Left cardiac atrium (tissue), 4 donors: ENCODE measurements at regions not wholly inside any gene's neighbourhood (a gene's known extent, or its start where the extent isn't known, plus 50 kb on each side); places are given as distances from the start of the nearest gene placed in this dataset.

Experiments
- ATAC-seq, 2 donors: fragments of 200-7000 bp; cut with Tn5 transposase; one replicate each; pipeline ENCODE4 v1.9.1; 2020; ENCODE audit warnings: mild to moderate bottlenecking in 2 of 2, moderate library complexity in 2 of 2
- DNase-seq: peaks from one replicate; pipeline ENCODE4 v3.0.0-alpha.2; 2020
- intact Hi-C, 2 donors: fragments of 100-400 bp; cut with DNase I; formaldehyde crosslinking; loops; one replicate each; pipeline versions ENCODE4 v1.14.1 to v1.15.1; 2022 to 2023
- donor health status: DM: no; HTN: yes; CAD: no.
- donor health status: DM: no; HTN: yes; CAD: no; lungs with severe emphysema.
- donor health status: DM: yes; HTN: yes; CAD: no.
- donor health status: Dilated cardiomyopathy.

GRCh38 chr10:91159254-91159783 lies 61.1 kb upstream of the PCGF5 start:
- intact Hi-C loops: no loop called here
- DNase-seq (no peak), ATAC-seq (no peak)

GRCh38 chr10:91162050-91162494 lies 58.4 kb upstream of the PCGF5 start:
- peak; percentile 5 to 8 for ATAC-seq
- intact Hi-C loops: loop anchor here in 1 of 2 donors (5.0 to 10.0 kb wide), 3 partner anchors 63 to 247 kb away; partner anchors contain the start of gene PCGF5
- DNase-seq: no peak

DNA sequence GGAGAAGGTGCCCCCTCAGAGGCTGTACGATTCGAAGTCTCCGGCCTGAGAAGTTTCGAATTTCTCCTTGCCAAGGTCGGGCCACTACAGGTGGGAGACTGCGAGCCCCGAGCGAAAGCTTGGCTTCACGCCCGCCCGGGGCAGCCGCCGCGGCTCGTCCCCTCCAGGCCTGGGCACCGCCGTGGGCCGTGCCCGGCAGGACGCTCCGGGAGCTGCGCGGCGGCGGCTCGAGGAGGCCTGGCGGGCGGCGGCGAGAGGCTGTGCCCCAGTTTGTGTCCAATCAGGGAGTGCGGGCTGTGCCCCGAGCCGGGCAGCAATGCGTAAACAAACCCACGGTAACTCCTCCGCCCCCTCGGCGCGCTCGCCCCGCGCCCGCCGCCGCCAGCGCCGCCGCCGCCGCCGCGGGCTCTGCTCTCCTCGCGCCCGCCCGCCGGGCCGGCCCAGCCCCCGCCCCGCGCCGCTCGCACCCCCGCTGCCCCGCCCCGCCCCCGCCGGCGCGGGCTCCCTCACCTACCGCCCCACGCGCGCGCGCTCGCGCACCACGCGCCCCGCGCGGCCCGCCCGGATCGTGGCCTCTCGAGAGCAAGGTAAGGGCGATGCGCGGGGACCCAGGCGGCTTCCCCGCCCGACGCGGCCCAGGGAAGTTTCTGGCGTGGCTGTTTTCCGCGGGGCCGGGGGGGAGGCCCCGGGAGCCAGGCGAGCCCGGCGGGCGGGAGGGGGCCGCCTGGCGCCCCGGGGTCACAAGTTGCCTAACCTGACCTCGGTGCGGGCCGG lies 57.8 kb upstream of the PCGF5 start:
- peak; percentile 76 to 80 for ATAC-seq
- DNase-seq: peak; percentile 85
- intact Hi-C loops: loop anchor here in 1 of 2 donors (5.0 to 10.0 kb wide), 3 partner anchors 62 to 248 kb away; partner anchors contain the start of gene PCGF5

- ATAC-seq (peak; percentile 64 to 73), DNase-seq (peak; percentile 81)
- intact Hi-C loops: loop anchor here in 1 of 2 donors (5.0 to 10.0 kb wide), 3 partner anchors 61 to 249 kb away; partner anchors contain the start of gene PCGF5
Measured at GRCh38 chr10:91163269-91163868, 57.1 kb upstream of the PCGF5 start.

GRCh38 chr10:91163869-91164474 lies 56.5 kb upstream of the PCGF5 start:
- peak; percentile 47 to 87 for ATAC-seq
- intact Hi-C loops: loop anchor here in 1 of 2 donors (5.0 to 10.0 kb wide), 3 partner anchors 61 to 249 kb away; partner anchors contain the start of gene PCGF5
- DNase-seq: peak; percentile 83

DNA sequence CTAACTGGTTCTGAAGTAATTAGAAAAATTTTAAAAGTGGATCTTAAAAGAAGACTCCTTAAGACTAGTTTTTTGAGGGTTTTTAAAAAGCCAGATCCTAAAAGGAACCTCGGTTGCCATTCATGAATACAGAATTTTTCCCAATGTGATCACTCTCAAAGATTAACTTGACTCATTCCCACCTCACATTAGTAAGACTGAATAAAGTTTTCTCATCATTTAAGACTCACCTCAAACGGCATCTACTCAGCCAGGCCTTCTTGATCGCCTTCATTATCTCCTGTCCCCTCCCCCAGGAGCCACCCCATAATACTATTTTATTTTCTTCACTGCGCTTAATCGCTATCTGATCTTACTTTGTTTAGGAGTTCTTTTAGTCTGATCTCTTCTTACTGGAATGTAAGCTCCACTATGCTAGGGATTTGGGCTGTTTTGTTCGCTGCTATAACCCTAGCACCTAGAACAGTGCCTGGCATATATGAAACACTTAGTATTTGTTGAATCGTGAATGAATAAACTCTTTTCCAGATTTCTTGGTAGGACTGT lies 55.9 kb upstream of the PCGF5 start:
- intact Hi-C loops: loop anchor here in 1 of 2 donors (5.0 to 10.0 kb wide), 3 partner anchors 60 to 250 kb away; partner anchors contain the start of gene PCGF5
- DNase-seq (no peak), ATAC-seq (no peak)

- ATAC-seq: no peak
- no peak for DNase-seq
- intact Hi-C loops: loop anchor here in 1 of 2 donors (10.0 kb wide), 2 partner anchors 57 to 253 kb away; partner anchors contain the start of gene PCGF5
Measured at GRCh38 chr10:91167406-91167805, 53.1 kb upstream of the PCGF5 start.

- intact Hi-C loops: no loop called here
- no peak for DNase-seq
Measured at GRCh38 chr10:91170418-91170817, 50.0 kb upstream of the PCGF5 start.

More at GRCh38 chr10:91170418-91170817, 50.0 kb upstream of the PCGF5 start:
- no peak for ATAC-seq
